ENCODE measurements at regions not wholly inside any gene's neighbourhood (a gene's known extent, or its start where the extent isn't known, plus 50 kb on each side); places are given as distances from the start of the nearest gene placed in this dataset.
"Not testable (repeated sequence)": the region's sequence is repeated elsewhere in the genome, so short reads cannot be mapped to it uniquely, and the experiment has no call there.

DNA sequence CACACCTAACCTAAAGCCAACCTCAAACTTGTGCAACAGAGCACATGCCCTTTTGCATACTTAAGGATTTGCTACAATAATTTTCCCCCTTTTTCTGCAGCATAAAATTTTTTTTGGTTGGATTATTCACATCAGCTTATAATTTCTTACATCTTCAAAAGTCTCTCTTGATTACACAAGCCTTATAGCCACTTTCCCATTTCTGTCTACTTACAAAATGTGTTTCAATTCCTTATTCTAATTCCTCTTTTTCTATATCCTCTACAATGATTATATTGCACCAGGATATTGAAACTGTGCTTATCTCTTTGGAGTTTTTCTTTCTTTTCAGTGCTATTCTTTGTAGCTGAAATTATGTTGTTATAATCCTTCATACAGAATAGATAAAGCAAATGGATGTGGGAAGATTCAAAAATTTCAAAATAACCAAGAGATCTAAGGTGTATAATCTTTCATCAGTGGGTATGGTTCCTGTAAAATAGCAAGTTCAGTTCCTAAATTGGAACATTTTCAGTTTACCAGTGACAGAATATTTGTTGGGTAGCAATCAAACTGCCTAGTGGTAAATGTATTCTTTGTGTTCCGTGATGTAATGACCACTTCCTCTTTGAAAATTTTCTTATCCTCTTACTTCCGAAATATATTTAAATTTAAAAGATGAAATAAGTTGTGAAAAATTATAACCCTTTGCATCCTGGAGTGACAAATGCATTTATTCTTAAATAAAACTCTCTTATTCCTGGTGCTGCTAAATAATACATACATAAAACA lies 386.8 kb upstream of the CHD1 start:
- DNase-seq (ENCODE audit: low read depth in 2 of 2) = no peak

DNA sequence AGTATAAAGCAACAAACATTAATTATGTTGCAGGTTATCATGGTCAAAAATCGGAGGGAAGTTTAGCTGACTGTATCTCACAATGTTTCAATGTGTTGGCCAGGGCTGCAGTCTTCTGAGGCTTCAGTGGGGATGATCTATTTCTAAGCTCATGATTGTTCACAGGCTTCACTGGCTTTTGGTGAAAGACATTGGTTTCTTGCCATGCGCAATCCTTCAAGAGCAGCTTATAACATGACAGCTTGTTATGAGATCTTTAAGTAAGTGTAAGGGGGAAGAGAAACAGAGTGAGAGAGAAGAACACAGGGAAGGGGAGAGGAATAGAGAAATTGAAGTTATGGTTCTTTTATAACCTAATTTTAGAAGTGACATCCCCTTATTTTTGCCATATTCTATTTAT lies 385.9 kb upstream of the CHD1 start:
- DNase-seq (ENCODE audit: low read depth in 2 of 2) = no peak

DNA sequence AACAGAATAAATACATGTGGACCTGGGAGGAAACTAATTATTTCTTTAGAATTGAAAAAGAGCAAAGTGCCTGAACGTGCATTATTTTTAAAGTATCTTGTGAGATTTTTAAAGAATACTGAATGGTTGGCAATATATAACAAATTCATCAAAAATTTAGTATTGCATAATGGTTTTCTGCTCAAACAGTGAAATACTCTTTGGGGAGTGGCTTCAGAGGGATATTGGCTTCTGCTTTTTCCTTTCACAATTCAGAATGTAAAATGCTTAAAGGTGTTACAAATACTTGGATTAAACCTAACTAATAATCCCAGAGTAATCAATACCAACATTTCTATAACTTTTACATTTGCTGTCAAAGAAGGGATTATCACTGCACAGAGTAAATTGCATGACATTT lies 379.3 kb upstream of the CHD1 start:
- DNase-seq (ENCODE audit: low read depth in 2 of 2) = no peak

DNA sequence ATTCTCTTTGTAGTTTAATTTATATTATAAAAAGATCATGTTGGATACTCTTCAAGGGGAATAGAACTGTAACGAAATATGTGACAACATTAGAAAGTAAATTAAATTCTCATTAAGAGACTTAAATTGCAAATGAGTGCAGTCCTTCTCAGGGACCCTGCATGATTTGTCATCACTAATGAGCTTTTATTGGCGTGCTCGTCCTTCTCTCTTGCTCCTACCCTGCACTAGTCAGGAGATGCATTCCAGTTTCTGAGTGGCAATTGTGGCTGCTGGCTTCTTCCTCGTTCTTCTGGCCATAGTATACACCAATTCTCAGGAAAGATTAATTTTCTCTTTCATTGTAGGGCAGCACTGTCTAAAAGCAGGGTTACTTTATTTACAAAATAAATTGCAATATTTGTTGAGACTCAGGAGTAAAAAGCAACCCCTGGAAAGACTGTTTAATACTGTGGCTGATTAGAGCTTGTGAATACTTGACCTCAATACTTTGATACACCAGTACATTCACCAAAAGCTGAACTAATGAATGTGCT lies 376.3 kb upstream of the CHD1 start:
- DNase-seq (ENCODE audit: low read depth in 2 of 2) = no peak

DNA sequence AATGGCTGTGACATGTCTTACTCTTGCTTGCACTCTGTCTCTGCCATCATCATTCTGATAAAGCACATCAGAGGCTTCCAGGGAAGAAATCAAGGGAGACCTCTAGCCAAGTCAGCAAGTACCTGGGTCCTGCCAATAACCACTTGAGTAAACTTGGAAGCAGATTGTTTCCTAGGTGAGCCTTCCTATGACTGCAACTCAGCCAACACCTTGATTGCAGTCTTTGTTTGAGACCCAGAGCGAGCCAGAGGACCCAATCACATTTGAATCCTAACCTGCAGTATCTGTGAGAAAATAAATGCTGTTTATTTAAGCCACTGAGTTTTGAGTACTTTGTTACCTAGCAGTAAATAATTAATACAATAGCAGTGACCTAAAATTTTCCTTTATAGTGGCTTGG lies 356.8 kb upstream of the CHD1 start:
- DNase-seq (ENCODE audit: low read depth in 2 of 2) = no peak

DNA sequence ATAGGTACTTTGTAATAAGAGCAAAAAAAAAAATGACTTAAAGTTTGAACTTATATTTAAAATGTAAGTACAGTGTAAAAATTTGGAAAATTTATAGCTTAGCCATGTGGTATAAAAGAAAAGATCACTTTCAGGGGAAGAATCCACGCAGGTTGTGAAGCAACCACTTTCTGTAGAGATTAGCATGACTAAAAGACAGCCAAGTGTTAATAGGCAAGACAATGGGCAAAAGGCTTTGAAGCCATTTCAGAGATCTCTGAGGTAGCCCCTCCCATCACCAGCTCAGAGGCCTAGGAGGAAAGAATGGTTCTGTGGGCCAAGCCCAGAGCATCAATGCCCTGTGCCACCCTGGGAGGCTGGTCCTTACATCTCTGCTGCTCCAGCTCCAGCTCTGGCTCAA lies 346.3 kb upstream of the CHD1 start:
- DNase-seq (ENCODE audit: low read depth in 2 of 2) = no peak

DNA sequence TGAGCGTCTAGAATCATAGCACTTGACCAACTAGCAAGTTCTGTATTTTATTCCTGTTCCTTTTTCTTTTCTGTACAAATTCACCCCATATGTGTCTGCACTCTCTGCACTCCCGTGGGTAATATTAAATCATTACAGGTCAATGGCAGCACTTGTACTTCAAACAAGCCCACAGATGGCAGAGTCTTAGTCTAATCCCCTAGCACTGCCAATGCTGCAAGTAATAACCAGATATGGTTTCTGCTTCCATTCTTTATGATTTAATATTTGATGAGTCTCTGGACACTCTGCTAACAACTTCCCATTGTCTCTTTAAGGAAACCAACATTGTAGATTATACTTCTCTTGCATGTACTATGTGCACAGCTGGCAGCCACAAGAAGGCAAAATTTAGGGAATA lies 343.8 kb upstream of the CHD1 start:
- no peak for DNase-seq (ENCODE audit: low read depth in 2 of 2)

DNA sequence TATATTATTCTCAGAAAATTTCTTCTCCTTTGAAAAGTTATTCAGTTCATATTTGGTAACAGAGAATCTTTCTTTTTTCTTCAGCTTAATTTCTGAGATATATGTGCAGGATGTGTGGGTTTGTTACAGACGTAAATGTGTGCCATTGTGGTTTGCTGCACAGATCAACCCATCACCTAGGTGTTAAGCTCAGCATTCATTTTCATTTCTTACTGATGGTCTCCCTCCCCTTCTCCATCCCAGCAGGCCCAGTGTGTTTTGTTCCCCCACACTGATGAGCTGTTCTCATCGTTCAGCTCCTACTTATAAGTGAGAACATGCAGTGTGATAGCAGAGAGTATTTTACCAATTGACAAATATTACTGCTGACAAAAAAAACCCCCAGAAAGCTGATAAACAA lies 330.0 kb upstream of the CHD1 start:
- no peak for DNase-seq (ENCODE audit: low read depth in 2 of 2)

DNA sequence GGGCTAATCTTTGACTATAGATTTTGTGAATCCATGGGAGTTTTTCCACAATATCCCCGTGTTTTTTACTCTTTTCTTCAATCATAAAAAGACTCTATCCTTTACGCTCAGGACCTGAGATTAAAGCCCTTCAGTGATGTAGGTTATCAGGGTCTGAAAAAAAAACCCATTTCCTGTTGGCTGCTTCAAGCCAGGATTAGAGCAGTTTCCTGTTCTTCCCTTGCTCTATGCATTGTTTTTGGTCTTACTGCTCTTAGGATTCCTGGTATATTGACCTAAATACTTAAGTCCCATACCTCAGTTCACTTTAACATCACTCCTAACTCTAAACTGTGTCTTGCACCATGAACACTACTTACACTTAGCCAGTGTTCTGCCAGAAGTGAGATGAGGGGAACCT lies 319.3 kb upstream of the CHD1 start:
- no peak for DNase-seq (ENCODE audit: low read depth in 2 of 2)

DNA sequence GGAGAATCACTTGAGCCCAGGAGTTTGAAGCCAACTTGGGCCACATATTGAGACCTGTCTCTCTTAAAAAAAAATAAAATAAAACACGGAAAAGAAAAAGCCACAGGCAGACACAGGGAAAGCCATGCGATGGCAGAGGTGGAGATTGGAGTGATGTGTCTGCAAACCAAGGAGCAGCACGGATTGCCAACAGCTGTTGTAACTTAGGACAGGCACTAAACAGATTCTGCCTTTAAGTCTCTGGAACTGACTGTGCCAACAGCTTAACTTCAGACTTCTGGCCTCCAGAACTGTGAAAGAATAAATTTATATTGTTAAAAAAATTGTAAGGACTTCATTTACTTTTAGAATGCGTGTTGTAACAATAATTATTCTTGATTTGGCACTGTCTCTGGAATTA lies 318.5 kb upstream of the CHD1 start:
- DNase-seq (ENCODE audit: low read depth in 2 of 2) = no peak

DNA sequence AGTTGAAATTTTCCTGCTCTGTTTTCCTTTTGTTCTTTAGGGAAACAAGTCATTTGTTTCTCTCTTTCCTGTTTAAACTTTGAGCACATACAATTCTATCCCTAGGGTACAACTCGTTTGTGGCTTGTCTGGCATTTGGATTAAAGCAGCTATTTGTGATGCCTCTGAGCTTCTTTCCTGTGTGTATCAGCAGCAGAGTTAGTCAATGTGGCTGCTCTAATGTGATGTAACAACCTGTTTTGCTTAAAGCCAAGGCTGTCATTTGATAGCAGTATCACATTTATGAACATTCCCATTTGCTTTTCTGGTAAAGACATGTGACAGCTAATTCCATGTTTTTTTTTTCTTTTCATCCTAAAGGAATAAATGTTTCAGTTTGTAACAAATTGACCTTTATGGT lies 314.3 kb upstream of the CHD1 start:
- DNase-seq (ENCODE audit: low read depth in 2 of 2) = no peak

DNA sequence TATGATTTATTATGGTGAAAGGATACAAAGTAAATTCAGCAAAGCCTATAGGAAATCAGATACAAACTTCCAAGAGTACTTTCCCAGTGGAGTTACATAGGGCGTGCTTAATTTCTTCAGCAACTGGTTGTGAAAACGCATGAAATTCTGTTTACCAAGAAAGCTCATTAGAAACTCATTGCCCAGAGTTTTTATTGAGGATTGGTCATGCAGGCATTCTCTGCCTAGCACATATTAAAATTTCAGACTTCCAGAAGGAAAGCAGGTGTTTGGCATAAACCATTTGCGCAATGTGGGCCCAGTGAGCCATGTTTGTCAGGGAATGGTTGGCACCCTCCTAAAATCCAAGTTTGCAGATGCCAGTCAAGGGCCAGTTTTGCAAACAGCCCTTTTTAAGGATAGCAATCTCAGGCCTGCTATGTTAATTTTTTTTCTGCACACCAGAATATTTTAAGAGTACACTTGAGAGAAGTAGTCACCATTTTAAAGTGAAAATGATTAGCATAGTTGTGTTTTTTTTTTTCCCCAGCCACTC lies 311.1 kb upstream of the CHD1 start:
- DNase-seq (ENCODE audit: low read depth in 2 of 2) = no peak

DNA sequence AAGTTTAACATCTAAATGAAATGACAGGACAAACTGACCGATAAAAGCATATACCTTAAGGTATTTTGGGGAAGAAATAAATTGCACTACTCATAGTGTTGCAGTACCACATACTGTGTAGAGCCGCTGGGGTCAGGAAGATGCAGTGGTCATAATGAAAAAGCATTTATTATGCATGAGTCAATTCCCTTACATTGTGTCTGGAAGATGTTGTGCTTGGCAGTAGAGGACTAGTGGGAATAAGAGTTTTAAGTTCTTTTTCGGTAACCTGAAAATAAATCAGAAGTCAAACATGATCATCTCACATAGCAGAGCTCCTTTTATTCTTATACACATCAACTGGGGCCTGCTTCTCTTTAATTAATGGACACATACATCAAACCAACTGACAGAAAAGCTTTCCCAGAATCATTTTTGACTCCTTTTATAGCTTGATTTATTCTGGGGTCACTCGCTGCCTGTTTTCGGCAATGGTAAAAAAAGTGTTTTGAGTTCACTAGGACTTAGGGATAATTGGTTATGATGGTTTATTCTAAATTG lies 262.5 kb upstream of the CHD1 start:
- no peak for DNase-seq (ENCODE audit: low read depth in 2 of 2)

DNA sequence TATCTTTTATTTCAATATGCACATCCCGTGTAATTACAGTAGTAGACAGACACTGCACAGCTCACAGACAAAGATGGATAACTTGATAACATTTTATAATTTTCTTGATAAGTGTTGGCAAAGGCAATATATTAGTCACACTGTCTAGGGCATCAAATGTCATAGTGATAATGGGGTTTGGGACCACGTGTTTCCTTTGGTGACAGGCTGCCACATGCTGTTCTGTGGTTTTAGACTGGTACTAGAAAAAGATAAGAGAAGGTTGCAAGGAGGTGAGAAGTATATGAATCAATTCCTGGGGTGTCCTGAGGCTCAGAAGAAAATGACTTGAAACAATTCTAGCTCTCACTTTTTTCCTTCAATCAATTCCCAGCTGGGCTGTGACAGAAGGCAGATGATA lies 258.8 kb upstream of the CHD1 start:
- no peak for DNase-seq (ENCODE audit: low read depth in 2 of 2)

DNA sequence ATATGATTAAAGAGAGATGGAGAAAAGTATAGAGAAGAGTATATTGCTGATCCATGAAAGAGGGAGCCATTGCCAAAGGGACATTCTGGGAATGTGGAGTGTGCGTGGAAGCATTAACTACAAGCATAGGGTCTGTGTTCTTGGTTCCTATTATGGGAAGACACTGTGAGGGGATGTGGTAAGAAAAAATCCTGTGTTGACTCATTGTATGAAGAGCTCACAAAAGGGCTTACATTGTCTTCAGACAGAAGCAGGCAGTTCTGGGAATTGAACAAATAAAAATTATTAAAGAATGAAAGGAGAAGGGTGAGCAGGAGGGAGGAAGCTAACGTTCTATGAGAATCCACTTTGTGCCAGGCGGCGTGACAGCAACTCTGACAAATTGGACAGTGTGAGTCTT lies 250.4 kb upstream of the CHD1 start:
- DNase-seq (ENCODE audit: low read depth in 2 of 2) = no peak

DNA sequence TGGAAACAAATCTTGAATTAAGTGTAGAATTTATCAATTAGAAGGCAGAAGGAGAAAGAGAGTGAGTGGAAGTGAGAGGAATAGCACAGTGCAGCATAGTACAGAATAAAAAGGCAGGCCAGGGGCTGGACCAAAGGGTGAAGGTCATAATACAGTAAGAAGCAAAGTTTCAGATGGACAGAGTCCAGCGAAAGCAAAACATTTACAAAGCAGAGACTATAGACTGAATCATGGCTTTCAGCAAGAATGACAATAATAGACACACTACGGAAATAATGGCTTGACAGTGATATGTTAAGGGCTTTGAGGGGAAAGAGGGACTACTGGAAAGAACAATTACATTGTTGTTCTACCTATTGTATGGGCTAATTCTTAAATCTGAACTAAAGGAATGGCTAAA lies 249.0 kb upstream of the CHD1 start:
- DNase-seq (ENCODE audit: low read depth in 2 of 2) = no peak

DNA sequence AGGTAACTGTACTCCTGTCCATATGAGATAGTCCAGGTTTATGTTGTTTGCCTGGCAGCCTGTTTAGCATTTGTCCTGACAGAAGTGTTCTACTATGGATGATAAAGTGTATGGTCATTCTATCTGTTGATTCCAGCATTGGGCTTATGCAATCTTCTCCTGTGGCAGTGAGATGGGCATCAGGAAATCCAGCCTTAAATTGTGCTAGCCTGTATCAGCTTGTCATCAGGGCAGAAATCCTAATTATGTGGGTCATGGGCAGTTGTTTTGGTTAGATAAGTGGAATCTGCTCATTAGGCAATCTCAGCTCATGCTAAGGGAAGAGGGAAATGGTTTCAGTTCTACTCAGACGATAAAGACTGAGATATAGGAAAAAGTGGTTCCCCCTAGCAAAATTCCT lies 247.4 kb upstream of the CHD1 start:
- DNase-seq (ENCODE audit: low read depth in 2 of 2) = no peak

DNA sequence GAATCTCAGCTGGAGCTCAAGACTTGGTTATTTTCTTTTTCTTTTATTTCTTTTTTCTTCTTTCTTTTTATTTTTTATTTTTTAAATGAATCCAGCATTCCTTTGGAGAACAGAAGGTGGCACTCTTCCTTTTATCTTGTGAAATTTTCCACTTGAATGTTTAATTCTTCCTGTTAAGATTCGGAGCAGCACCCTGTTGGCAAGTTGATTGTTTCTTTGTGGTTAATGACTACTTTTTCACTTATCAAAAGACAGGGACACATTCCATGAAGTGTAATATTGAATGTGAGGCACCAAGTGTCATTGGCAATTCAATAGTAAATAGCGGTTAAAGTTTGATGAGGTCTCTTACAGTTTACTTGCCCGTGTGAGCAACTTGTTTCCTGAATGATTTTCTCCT lies 240.5 kb upstream of the CHD1 start:
- DNase-seq (ENCODE audit: low read depth in 2 of 2) = no peak

DNA sequence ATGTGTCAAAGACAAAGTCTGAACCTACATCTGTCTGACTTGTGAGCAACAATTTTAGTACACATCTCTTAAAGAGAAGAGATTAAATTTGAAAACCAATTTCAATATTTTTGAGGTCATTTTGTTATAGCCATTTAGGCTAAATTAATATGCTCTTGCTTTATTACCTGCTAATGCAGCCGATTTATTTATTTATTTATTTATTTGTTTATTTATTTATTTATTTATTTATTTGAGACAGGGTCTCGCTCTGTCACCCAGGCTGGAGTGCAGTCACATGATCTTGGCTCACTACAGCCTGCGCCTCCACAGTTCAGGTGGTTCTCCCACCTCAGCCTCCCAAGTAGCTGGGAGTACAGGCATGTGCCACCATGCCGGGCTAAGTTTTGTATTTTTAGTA lies 232.7 kb upstream of the CHD1 start:
- DNase-seq (ENCODE audit: low read depth in 2 of 2) = not testable (repeated sequence)

DNA sequence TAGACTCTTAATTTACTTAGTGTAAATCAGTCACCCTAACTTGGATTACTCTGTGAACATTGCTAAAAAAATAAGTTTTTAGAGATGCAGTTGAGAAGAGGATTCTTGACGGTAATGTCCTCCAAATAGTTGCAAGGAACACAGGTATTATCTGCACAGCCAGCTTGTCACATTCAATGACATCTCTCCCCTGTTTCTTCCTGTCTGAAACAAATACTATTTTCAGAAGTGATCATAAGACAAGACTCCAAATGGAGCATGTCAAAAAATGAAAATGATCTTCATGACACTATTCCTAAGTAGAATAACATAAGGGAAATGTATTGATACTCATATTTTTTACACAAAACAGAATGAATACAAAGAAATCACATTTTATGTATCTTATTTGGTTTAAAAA lies 227.9 kb upstream of the CHD1 start:
- DNase-seq (ENCODE audit: low read depth in 2 of 2) = no peak

DNA sequence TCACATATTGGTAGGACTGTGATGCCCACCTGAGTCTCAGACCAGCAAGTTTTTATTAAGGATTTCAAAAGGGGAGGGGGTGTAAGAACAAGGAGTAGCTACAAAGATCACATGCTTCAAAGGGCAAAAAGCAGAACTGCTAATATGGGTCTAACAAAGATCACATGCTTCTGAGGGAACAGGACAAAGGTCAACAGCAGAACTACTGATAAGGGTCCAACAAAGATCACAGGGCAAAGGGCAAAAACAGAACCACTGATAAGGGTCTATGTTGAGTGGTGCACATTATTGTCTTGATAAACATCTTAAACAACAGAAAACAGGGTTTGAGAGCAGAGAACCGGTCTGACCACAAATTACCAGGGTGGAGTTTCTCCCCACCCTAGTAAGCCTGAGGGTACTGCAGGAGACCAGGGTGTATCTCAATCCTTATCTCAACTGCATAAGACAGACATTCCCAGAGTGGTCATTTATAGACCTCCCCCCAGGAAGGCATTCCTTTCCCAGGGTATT lies 214.5 kb upstream of the CHD1 start:
- not testable (repeated sequence) for DNase-seq (ENCODE audit: low read depth in 2 of 2)

DNA sequence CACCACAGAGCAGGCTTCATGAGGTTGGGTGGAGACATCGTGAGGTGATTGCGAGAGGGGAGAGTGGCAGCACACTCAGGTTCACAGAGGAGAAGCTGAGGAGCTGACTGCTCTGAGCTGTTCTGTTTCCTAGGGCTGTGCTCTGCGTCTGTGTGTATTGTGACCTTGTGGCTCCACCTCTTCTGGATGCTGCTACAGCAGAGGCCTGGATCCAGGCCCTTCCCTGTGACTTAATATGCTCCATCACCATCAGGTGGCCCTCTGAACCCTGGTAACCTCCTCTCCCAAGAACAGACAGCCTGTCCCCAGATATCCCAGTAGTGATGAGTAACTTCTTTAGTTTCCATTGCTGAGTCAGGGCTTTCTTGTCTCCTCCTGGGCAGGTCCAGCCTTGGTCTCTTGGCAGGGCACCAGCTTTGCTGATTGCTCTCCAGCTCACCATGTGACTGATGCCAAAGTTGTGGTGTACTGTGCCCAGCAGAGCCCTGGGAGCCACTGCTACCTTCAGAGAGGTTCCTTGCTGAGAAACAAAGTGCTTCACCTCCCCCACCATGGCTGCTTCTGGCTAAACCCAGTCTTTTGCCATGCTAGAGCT lies 212.8 kb upstream of the CHD1 start:
- no peak for DNase-seq (ENCODE audit: low read depth in 2 of 2)

DNA sequence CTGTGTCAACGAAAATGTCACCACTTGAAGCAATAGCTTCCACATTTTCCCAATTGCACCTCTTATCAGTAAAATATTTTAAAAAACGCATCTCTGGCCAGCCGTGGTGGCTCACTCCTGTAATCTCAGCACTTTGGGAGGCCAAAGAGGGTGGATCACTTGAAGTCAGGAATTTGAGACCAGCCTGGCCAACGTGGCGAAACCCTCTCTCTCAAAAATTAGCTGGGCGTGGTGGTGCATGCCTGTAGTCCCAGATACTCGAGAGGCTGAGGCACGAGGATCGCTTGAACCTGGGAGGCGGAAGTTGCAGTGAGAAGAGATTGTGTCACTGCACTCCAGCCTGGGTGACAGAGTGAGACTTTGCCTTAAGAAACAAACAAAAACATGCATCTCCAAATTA lies 210.1 kb upstream of the CHD1 start:
- DNase-seq (ENCODE audit: low read depth in 2 of 2) = no peak
